ENCODE measurements at regions not wholly inside any gene's neighbourhood (a gene's known extent, or its start where the extent isn't known, plus 50 kb on each side); places are given as distances from the start of the nearest gene placed in this dataset.

DNA sequence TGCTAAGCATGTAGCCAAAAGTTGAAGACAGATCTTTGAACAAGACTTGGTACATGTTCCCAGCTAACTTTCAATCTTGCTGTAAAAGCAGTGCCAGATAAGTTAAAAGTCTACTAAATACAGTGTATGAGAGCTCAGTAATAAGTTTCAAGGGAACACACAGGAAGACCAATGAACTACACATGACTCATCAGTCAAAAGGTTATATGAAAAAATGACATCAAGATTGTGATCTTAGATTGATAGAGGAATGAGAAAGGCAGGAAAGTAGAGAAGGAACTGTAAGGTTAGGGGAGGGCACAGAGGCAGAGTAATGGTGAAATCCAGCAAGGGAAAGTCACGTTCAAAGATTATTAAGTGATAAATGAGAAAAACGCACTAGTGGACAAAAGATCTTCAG lies 249.9 kb upstream of the FLRT2 start:
- Histone ChIP-seq H3F3A (ENCODE audit: insufficient read depth, low read length) (no peaks in the 10 kb centered on the region), H3K4me3 (ENCODE audit: low read depth, low read length, poor library complexity, severe bottlenecking) (no peak overlapping the region), H3K9ac (ENCODE audit: low read length) (no peak overlapping the region), H3K9me2 (ENCODE audit: low read depth, low read length) (no peaks in the 10 kb centered on the region), H2AFZ (ENCODE audit: low read length) (no peak overlapping the region), H3K27me3 (ENCODE audit: insufficient read depth, low read length) (no peaks in the 10 kb centered on the region), H4K20me1 (ENCODE audit: insufficient read depth, low read length) (no peaks in the 10 kb centered on the region), H3K4me2 (ENCODE audit: low read length) (no peak overlapping the region), H3K36me3 (ENCODE audit: insufficient read depth, low read length) (no peaks in the 10 kb centered on the region), H3K79me2 (ENCODE audit: insufficient read depth, low read length) (no peaks in the 10 kb centered on the region), H3K9me3 (ENCODE audit: low read length) (no peaks in the 10 kb centered on the region), H3K27ac (ENCODE audit: low read depth, low read length, poor library complexity, severe bottlenecking) (no peak overlapping the region), H3K4me1 (ENCODE audit: insufficient read depth, low read length, severe bottlenecking) (no peaks in the 10 kb centered on the region)
- TF ChIP-seq, protein P1, sequence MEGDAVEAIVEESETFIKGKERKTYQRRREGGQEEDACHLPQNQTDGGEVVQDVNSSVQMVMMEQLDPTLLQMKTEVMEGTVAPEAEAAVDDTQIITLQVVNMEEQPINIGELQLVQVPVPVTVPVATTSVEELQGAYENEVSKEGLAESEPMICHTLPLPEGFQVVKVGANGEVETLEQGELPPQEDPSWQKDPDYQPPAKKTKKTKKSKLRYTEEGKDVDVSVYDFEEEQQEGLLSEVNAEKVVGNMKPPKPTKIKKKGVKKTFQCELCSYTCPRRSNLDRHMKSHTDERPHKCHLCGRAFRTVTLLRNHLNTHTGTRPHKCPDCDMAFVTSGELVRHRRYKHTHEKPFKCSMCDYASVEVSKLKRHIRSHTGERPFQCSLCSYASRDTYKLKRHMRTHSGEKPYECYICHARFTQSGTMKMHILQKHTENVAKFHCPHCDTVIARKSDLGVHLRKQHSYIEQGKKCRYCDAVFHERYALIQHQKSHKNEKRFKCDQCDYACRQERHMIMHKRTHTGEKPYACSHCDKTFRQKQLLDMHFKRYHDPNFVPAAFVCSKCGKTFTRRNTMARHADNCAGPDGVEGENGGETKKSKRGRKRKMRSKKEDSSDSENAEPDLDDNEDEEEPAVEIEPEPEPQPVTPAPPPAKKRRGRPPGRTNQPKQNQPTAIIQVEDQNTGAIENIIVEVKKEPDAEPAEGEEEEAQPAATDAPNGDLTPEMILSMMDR (IDR thresholded peaks at IDR 0.05; ENCODE audit: low read length), result no peak
- TF ChIP-seq EZH2 (IDR thresholded peaks at IDR 0.05; ENCODE audit: borderline replicate concordance, low read length), result no peak

DNA sequence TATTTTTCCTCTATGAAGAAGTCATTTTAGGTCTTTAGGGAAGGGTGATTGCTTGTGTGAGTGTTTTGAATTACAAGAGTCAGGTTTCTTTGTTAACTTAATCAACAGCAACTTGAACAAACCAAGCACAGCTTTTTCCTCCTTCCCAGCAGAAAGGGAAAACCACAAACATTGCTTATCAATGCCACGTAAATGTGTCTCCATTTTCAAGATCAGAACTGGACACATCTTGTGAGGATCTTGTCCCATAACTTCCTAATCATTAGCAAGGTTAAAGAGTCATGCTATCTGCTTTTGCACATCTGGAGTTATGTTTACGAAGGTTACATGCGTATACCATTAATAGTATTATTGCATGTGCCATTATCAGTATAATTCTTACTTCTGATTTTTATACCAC lies 248.0 kb upstream of the FLRT2 start:
- no peaks in the 10 kb centered on the region for H3K9me2 ChIP-seq (ENCODE audit: low read depth, low read length)
- TF ChIP-seq, protein P1 (IDR thresholded peaks at IDR 0.05; ENCODE audit: low read length), result no peak
- no peak for TF ChIP-seq EZH2 (IDR thresholded peaks at IDR 0.05; ENCODE audit: borderline replicate concordance, low read length)
- H3K4me1 ChIP-seq (ENCODE audit: insufficient read depth, low read length, severe bottlenecking), result no peaks in the 10 kb centered on the region
- H3F3A ChIP-seq (ENCODE audit: insufficient read depth, low read length), result no peaks in the 10 kb centered on the region
- H3K4me2 ChIP-seq (ENCODE audit: low read length), result no peak overlapping the region
- no peaks in the 10 kb centered on the region for H3K79me2 ChIP-seq (ENCODE audit: insufficient read depth, low read length)
- H3K9ac ChIP-seq (ENCODE audit: low read length), result no peak overlapping the region
- H4K20me1 ChIP-seq (ENCODE audit: insufficient read depth, low read length), result no peaks in the 10 kb centered on the region
- H3K27ac ChIP-seq (ENCODE audit: low read depth, low read length, poor library complexity, severe bottlenecking), result no peak overlapping the region
- no peaks in the 10 kb centered on the region for H3K9me3 ChIP-seq (ENCODE audit: low read length)
- no peaks in the 10 kb centered on the region for H3K27me3 ChIP-seq (ENCODE audit: insufficient read depth, low read length)
- H3K4me3 ChIP-seq (ENCODE audit: low read depth, low read length, poor library complexity, severe bottlenecking), result no peak overlapping the region
- no peak overlapping the region for H2AFZ ChIP-seq (ENCODE audit: low read length)
- no peaks in the 10 kb centered on the region for H3K36me3 ChIP-seq (ENCODE audit: insufficient read depth, low read length)

DNA sequence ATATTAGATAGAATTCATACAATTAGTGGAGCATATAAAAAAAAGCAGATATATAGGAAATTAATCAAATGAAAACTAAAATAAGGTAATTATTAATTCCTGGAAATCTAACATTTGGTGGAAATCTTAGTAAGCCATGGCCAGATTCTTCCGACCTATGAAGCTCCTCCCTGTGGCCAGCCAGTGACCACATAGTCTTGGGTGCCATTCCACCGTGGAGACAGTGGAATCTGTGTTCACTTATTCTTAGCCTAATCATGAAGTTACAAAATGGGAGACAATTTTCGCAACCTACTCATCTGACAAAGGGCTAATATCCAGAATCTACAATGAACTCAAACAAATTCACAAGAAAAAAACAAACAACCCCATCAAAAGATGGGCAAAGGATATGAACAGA lies 241.9 kb upstream of the FLRT2 start:
- TF ChIP-seq, protein P1 (IDR thresholded peaks at IDR 0.05; ENCODE audit: low read length), result no peak
- TF ChIP-seq EZH2 (IDR thresholded peaks at IDR 0.05; ENCODE audit: borderline replicate concordance, low read length), result no peak
- Histone ChIP-seq H3K27ac (ENCODE audit: low read depth, low read length, poor library complexity, severe bottlenecking) (no peak overlapping the region), H3K9me3 (ENCODE audit: low read length) (no peaks in the 10 kb centered on the region), H3K4me1 (ENCODE audit: insufficient read depth, low read length, severe bottlenecking) (no peaks in the 10 kb centered on the region), H3K27me3 (ENCODE audit: insufficient read depth, low read length) (no peaks in the 10 kb centered on the region), H2AFZ (ENCODE audit: low read length) (no peak overlapping the region), H3K36me3 (ENCODE audit: insufficient read depth, low read length) (no peaks in the 10 kb centered on the region), H3F3A (ENCODE audit: insufficient read depth, low read length) (no peaks in the 10 kb centered on the region), H3K9me2 (ENCODE audit: low read depth, low read length) (no peaks in the 10 kb centered on the region), H4K20me1 (ENCODE audit: insufficient read depth, low read length) (no peaks in the 10 kb centered on the region), H3K4me3 (ENCODE audit: low read depth, low read length, poor library complexity, severe bottlenecking) (no peak overlapping the region), H3K9ac (ENCODE audit: low read length) (no peak overlapping the region), H3K79me2 (ENCODE audit: insufficient read depth, low read length) (no peaks in the 10 kb centered on the region), H3K4me2 (ENCODE audit: low read length) (no peak overlapping the region)
